CD14-positive monocyte (primary cell): ENCODE measurements at regions not wholly inside any gene's neighbourhood (a gene's known extent, or its start where the extent isn't known, plus 50 kb on each side); places are given as distances from the start of the nearest gene placed in this dataset.

Source experiments
- DNase-seq, 3 donors: peaks; one replicate each; pipeline ENCODE4 v3.0.0-alpha.2; 2011 to 2022
- H2AFZ ChIP-seq: 2 replicates; pipeline ENCODE4 v1.6.0; 2012; ENCODE audit warnings: mild to moderate bottlenecking, low read depth, low read length, inconsistent platforms; ENCODE audit not compliant: insufficient read depth, poor library complexity, severe bottlenecking
- H3K27ac ChIP-seq, 2 donors: 1 replicate in 1 of 2; 2 replicates in 1 of 2; pipeline ENCODE4 v1.5.1; 2012 to 2013; ENCODE audit warnings: low read length in 2 of 2, control low read depth in 1 of 2, inconsistent platforms in 1 of 2, low read depth in 1 of 2, mild to moderate bottlenecking in 1 of 2
- H3K27me3 ChIP-seq, 2 donors: one replicate each; pipeline versions ENCODE4 v1.6.0 to v1.6.1; 2011 to 2013; ENCODE audit warnings: low read length in 2 of 2; ENCODE audit not compliant: control insufficient read depth in 2 of 2, insufficient read depth in 2 of 2
- H3K36me3 ChIP-seq, 2 donors: replicated peaks in 1 of 2; 1 replicate in 1 of 2; 2 replicates in 1 of 2; pipeline versions ENCODE4 v1.5.1 to v1.6.1; 2012 to 2013; ENCODE audit warnings: low read length in 2 of 2, control low read depth in 1 of 2, inconsistent platforms in 1 of 2, mild to moderate bottlenecking in 1 of 2; ENCODE audit not compliant: insufficient read depth in 2 of 2, control insufficient read depth in 1 of 2
- H3K4me1 ChIP-seq, 2 donors: 1 replicate in 1 of 2; 2 replicates in 1 of 2; pipeline versions ENCODE4 v1.5.1 to v1.6.1; 2012 to 2013; ENCODE audit warnings: low read length in 2 of 2, control low read depth in 1 of 2, inconsistent platforms in 1 of 2, mild to moderate bottlenecking in 1 of 2, moderate library complexity in 1 of 2; ENCODE audit not compliant: insufficient read depth in 2 of 2, control insufficient read depth in 1 of 2
- H3K4me2 ChIP-seq: replicated peaks from 2 replicates; pipeline ENCODE3; 2012; ENCODE audit warnings: low read length, moderate library complexity, mild to moderate bottlenecking; ENCODE audit not compliant: poor library complexity, severe bottlenecking; ENCODE audit errors: extremely low read depth
- H3K4me3 ChIP-seq, 3 experiments: fragments of 200-600 bp in 1 of 3; sonication (generic) in 1 of 3; replicated peaks in 1 of 3; 1 replicate in 2 of 3; 2 replicates in 1 of 3; pipeline ENCODE4 v1.5.1; 2011 to 2013; ENCODE audit warnings: low read length in 3 of 3, mild to moderate bottlenecking in 3 of 3, control low read depth in 2 of 3, low read depth in 2 of 3, inconsistent platforms in 1 of 3, moderate library complexity in 1 of 3
- H3K79me2 ChIP-seq: 2 replicates; pipeline ENCODE4 v1.6.0; 2012; ENCODE audit warnings: mild to moderate bottlenecking, control low read depth, inconsistent platforms, low read length, moderate library complexity; ENCODE audit not compliant: insufficient read depth
- H3K9ac ChIP-seq: 2 replicates; pipeline ENCODE4 v1.6.0; 2017; ENCODE audit warnings: low read length, mild to moderate bottlenecking; ENCODE audit not compliant: insufficient read depth, poor library complexity, severe bottlenecking
- H3K9me3 ChIP-seq, 2 donors: replicated peaks in 1 of 2; 1 replicate in 1 of 2; 2 replicates in 1 of 2; pipeline versions ENCODE4 v1.5.1 to v1.6.1; 2012 to 2013; ENCODE audit warnings: low read length in 2 of 2, control low read depth in 1 of 2; ENCODE audit not compliant: control insufficient read depth in 1 of 2, insufficient read depth in 1 of 2
- H4K20me1 ChIP-seq: 2 replicates; pipeline ENCODE4 v1.6.0; 2012; ENCODE audit warnings: mild to moderate bottlenecking, low read length, control low read depth, moderate library complexity; ENCODE audit not compliant: insufficient read depth
- H3K27ac Mint-ChIP-seq, 7 donors: one replicate each; pipeline ENCODE4 v1.8.0; 2020; ENCODE audit warnings: mild to moderate bottlenecking in 7 of 7, mixed read lengths in 7 of 7, moderate library complexity in 6 of 7, inconsistent platforms in 2 of 7
- H3K27me3 Mint-ChIP-seq, 3 donors: one replicate each; pipeline ENCODE4 v1.8.0; 2021 to 2022; ENCODE audit warnings: low read depth in 3 of 3, mild to moderate bottlenecking in 3 of 3, mixed read lengths in 3 of 3, moderate library complexity in 3 of 3, inconsistent platforms in 1 of 3
- H3K36me3 Mint-ChIP-seq, 2 donors: one replicate each; pipeline ENCODE4 v1.8.0; 2020; ENCODE audit warnings: mixed read lengths in 2 of 2, inconsistent platforms in 1 of 2, mild to moderate bottlenecking in 1 of 2
- H3K4me1 Mint-ChIP-seq: one replicate; pipeline ENCODE4 v1.8.0; 2020; ENCODE audit warnings: mild to moderate bottlenecking, mixed read lengths
- H3K4me3 Mint-ChIP-seq, 2 donors: one replicate each; pipeline ENCODE4 v1.8.0; 2020; ENCODE audit warnings: mild to moderate bottlenecking in 2 of 2, mixed read lengths in 2 of 2, moderate library complexity in 1 of 2
- H3K9me3 Mint-ChIP-seq, 7 donors: one replicate each; pipeline ENCODE4 v1.8.0; 2020 to 2022; ENCODE audit warnings: mixed read lengths in 7 of 7, mild to moderate bottlenecking in 6 of 7, moderate library complexity in 6 of 7, inconsistent platforms in 2 of 7
- CTCF ChIP-seq: fragments of 200-600 bp; IDR thresholded peaks from one replicate; pipeline ENCODE4 v1.8.0; 2022; ENCODE audit warnings: antibody characterized with exemption, mild to moderate bottlenecking
- WGBS: methylation state at CpG from one replicate; pipeline ENCODE4 v1.1.5; 2013; ENCODE audit warnings: missing lambda C conversion rate; ENCODE audit not compliant: insufficient coverage; 5-methylcytosine and 5-hydroxymethylcytosine counted together
- intact Hi-C, 2 donors: fragments of 100-400 bp; cut with micrococcal nuclease; formaldehyde crosslinking; loops; one replicate each; pipeline versions ENCODE4 v1.15.0 to v1.15.1; 2023

- Histone ChIP-seq H3K27me3 (no peaks in the 10 kb centered on the region), H3K27ac (no peak overlapping the region), H3K79me2 (no peaks in the 10 kb centered on the region), H3K36me3 (no peaks in the 10 kb centered on the region), H2AFZ (no peak overlapping the region), H4K20me1 (no peaks in the 10 kb centered on the region), H3K4me1 (peaks cover 3 to 12% of the 10 kb centered on the region in 2 donors), H3K4me2 (no peak overlapping the region), H3K4me3 (no peak overlapping the region), H3K9me3 (no peaks in the 10 kb centered on the region), H3K9ac (no peak overlapping the region)
- peaks cover 2 to 4% (median 2%) of the 10 kb centered on the region in 3 donors for H3K27me3 Mint-ChIP-seq
- DNase-seq: no peak
- no peak for TF ChIP-seq CTCF
- no peaks in the 10 kb centered on the region for H3K9me3 Mint-ChIP-seq
- intact Hi-C loops: no loop called here
- no peaks in the 10 kb centered on the region for H3K36me3 Mint-ChIP-seq
- H3K27ac Mint-ChIP-seq: no peak overlapping the region
- WGBS: no CpG with 5 or more reads among the region's 2 CpGs
- H3K4me1 Mint-ChIP-seq: peaks cover 11% of the 10 kb centered on the region
- no peak overlapping the region for H3K4me3 Mint-ChIP-seq
Observed at GRCh38 chr10:78291722-78292121, 258.1 kb downstream of the RPS24 start.

GRCh38 chr10:78292250-78292981 is 258.8 kb downstream of the RPS24 start:
- DNase-seq: no peak
- H2AFZ ChIP-seq: peak overlapping the region; percentile 27

More at GRCh38 chr10:78292250-78292981, 258.8 kb downstream of the RPS24 start:
- H4K20me1 ChIP-seq: no peaks in the 10 kb centered on the region
- 43% methylated on average over 9 of the region's 10 CpGs for WGBS
- H3K9ac ChIP-seq: no peak overlapping the region
- no peaks in the 10 kb centered on the region for H3K36me3 ChIP-seq
- no peaks in the 10 kb centered on the region for H3K27me3 ChIP-seq
- Mint-ChIP-seq H3K36me3 (no peaks in the 10 kb centered on the region), H3K4me1 (peaks cover 15% of the 10 kb centered on the region), H3K27me3 (peaks cover 2 to 4% (median 2%) of the 10 kb centered on the region in 3 donors), H3K9me3 (no peaks in the 10 kb centered on the region), H3K4me3 (no peak overlapping the region), H3K27ac (peak overlapping the region in 2 of 7 donors; percentile 35 to 42)
- no peaks in the 10 kb centered on the region for H3K79me2 ChIP-seq
- intact Hi-C loops: no loop called here
- peaks cover 7 to 16% of the 10 kb centered on the region in 2 donors for H3K4me1 ChIP-seq
- H3K9me3 ChIP-seq: no peaks in the 10 kb centered on the region
- no peak for TF ChIP-seq CTCF
- no peak overlapping the region for H3K27ac ChIP-seq
- H3K4me3 ChIP-seq: no peak overlapping the region
- no peak overlapping the region for H3K4me2 ChIP-seq
